Stimulated activated CD4-positive, alpha-beta T cell treated with anti-CD3 and anti-CD28 coated beads, TNF-alpha, amount 100 ng/mL, for 1 hour (primary cell): ENCODE measurements at regions not wholly inside any gene's neighbourhood (a gene's known extent, or its start where the extent isn't known, plus 50 kb on each side); places are given as distances from the start of the nearest gene placed in this dataset.

Source experiments
- DNase-seq, 3 donors: peaks; one replicate each; pipeline ENCODE4 v3.0.0-alpha.2; 2020; ENCODE audit warnings: low read depth in 3 of 3, low spot score in 1 of 3

- no peak for DNase-seq
Measured at GRCh38 chr15:37572401-37572800, 362.0 kb upstream of the TMCO5A start.

- DNase-seq, result no peak
Measured at GRCh38 chr15:37574985-37575384, 359.5 kb upstream of the TMCO5A start.

- DNase-seq, result no peak
Measured at GRCh38 chr15:37576952-37577351, 357.5 kb upstream of the TMCO5A start.

- no peak for DNase-seq
Measured at GRCh38 chr15:37581866-37582532, 352.4 kb upstream of the TMCO5A start.

GRCh38 chr15:37582852-37583251, 351.6 kb upstream of the TMCO5A start:
- DNase-seq, result no peak

- no peak for DNase-seq
Measured at GRCh38 chr15:37586011-37586583, 348.3 kb upstream of the TMCO5A start.

- no peak for DNase-seq
Measured at GRCh38 chr15:37586976-37587375, 347.5 kb upstream of the TMCO5A start.

- no peak for DNase-seq
Measured at GRCh38 chr15:37594417-37594816, 340.0 kb upstream of the TMCO5A start.

- DNase-seq, result no peak
Measured at GRCh38 chr15:37595426-37595970, 338.9 kb upstream of the TMCO5A start.

GRCh38 chr15:37599156-37599555, 335.3 kb upstream of the TMCO5A start:
- DNase-seq, result no peak

- DNase-seq, result no peak
Measured at GRCh38 chr15:37616215-37616614, 318.2 kb upstream of the TMCO5A start.

- no peak for DNase-seq
Measured at GRCh38 chr15:37618353-37618752, 316.1 kb upstream of the TMCO5A start.

GRCh38 chr15:37619358-37620042, 314.9 kb upstream of the TMCO5A start:
- no peak for DNase-seq

GRCh38 chr15:37625576-37625975, 308.9 kb upstream of the TMCO5A start:
- DNase-seq, result no peak

GRCh38 chr15:37628507-37628906, 305.9 kb upstream of the TMCO5A start:
- no peak for DNase-seq

GRCh38 chr15:37636736-37637135, 297.7 kb upstream of the TMCO5A start:
- no peak for DNase-seq

GRCh38 chr15:37638116-37638515, 296.3 kb upstream of the TMCO5A start:
- no peak for DNase-seq

GRCh38 chr15:37638691-37639090, 295.7 kb upstream of the TMCO5A start:
- no peak for DNase-seq

- DNase-seq, result no peak
Measured at GRCh38 chr15:37652646-37653417, 281.6 kb upstream of the TMCO5A start.

- DNase-seq, result no peak
Measured at GRCh38 chr15:37678124-37678523, 256.3 kb upstream of the TMCO5A start.

GRCh38 chr15:37679627-37680026, 254.8 kb upstream of the TMCO5A start:
- no peak for DNase-seq

GRCh38 chr15:37682304-37682703, 252.1 kb upstream of the TMCO5A start:
- no peak for DNase-seq
